GM12892 (cell line): ENCODE measurements at regions not wholly inside any gene's neighbourhood (a gene's known extent, or its start where the extent isn't known, plus 50 kb on each side); places are given as distances from the start of the nearest gene placed in this dataset.

ENCODE experiments used
- POLR2A ChIP-seq: IDR thresholded peaks from 2 replicates; pipeline ENCODE4 v1.6.1; 2011; ENCODE audit warnings: low read depth, low read length, control low read depth
- POLR2AphosphoS5 ChIP-seq: IDR thresholded peaks from 2 replicates; pipeline ENCODE4 v1.6.1; 2011; ENCODE audit warnings: low read depth, low read length, control low read depth
- TAF1 ChIP-seq: IDR thresholded peaks from 2 replicates; pipeline ENCODE4 v1.6.1; 2011; ENCODE audit warnings: low read depth, mild to moderate bottlenecking, control low read depth, low read length, borderline replicate concordance

- TF ChIP-seq POLR2A: no peak
- TF ChIP-seq TAF1: no peak
- TF ChIP-seq POLR2AphosphoS5: no peak
Measured at GRCh38 chr6:71726121-71726520, 160.2 kb upstream of the RIMS1 start.
